ENCODE measurements at regions not wholly inside any gene's neighbourhood (a gene's known extent, or its start where the extent isn't known, plus 50 kb on each side); places are given as distances from the start of the nearest gene placed in this dataset.

DNA sequence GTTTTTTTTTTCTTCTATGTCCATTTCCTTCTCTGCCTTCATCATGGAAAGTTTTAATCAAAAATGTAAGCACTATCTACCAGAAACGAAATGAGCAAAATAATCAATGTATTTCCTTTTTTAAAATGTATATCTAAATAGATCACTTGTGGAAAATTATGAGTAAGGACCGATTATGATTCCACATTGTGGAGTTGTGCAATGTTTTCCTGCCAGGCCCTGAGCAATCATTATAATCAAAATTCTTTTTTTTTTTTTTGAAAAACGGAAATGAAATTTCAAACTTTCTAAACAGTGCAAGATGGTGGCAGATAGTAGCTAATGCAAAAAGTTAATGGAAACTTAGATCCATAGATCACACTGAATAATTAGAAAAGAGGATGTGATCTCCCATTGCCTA, 1074.6 kb upstream of the TMEM132C start:
- DNase-seq (ENCODE audit: low read depth in 2 of 2): no peak

GRCh38 chr12:127193341-127193740, 1073.6 kb upstream of the TMEM132C start:
- DNase-seq (ENCODE audit: low read depth in 2 of 2): no peak

- DNase-seq (ENCODE audit: low read depth in 2 of 2): no peak
These were observed 1072.8 kb upstream of the TMEM132C start for GRCh38 chr12:127194176-127194575.

DNA sequence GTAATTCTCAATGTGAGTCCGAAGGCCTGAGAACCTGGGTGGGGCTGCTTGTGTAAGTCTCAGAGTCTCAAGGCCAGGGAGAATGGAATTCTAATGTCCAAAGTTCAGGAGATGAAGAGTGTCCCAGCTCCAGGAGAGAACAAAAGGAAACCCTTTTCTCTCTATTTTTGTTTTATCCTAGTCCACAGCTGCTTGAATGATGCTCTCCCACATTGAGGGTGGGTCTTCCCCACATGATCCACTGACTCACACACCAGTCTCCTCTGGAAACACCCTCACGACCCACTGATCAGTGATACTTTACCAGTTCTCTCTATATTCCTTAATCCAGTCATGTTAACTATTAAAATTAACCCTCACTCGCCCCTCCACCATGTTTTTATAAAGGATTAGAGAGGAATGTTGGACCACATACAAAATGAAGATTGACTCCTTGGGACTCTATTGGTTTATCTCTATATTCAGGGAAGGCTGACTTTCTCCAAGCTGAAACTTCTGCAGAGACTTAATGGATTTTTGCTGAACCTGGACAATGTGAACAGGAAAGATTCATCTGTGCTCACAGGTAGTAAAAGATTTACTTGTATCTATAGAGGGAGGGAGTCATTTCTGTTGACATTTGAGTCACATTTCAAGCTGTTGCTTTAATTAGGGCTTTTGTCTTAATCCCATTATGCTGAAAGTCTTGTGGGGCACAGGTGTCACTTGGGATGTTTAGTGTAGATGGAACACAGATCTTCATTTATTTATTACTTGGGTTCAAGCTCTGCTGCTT, 1061.0 kb upstream of the TMEM132C start:
- no peak for DNase-seq (ENCODE audit: low read depth in 2 of 2)

GRCh38 chr12:127209318-127209717, 1057.7 kb upstream of the TMEM132C start:
- no peak for DNase-seq (ENCODE audit: low read depth in 2 of 2)

GRCh38 chr12:127214186-127214585, 1052.8 kb upstream of the TMEM132C start:
- DNase-seq (ENCODE audit: low read depth in 2 of 2): no peak

DNA sequence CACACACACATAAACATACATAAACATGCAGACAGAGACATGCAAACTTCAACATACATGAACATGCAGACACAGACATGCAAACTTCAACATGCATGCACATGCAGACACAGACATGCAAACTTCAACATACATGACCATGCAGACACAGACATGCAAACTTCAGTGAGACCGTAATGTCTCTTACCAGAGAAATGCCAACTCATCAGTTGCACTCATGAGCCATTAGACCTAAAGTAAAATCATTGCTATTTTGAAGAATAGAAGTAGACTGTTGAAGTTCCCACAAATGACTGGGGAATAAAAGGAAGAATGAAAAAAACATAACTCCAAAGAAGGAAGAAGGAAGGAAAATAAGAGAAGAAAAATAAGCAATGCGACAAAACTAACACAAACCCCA, 1044.0 kb upstream of the TMEM132C start:
- no peak for DNase-seq (ENCODE audit: low read depth in 2 of 2)

DNA sequence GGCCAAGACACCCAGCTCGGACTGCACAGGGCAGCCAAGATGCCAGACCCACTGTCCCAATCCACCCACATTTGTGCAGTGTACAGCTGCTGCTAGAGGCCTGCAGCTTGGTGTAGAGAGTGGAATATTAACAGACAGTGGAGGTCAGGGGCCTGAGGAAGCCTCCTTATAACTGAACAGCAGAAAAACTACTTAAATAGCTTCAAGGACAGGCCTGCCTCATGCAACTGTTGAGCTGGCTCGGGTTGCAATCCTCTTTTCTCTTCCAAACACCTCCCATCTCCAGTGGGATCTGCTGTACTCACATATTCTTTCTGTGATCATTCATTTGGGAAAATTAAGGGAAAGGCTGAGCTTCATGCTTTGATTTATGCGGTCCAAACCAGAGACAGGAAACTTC, 1043.2 kb upstream of the TMEM132C start:
- DNase-seq (ENCODE audit: low read depth in 2 of 2): no peak

DNA sequence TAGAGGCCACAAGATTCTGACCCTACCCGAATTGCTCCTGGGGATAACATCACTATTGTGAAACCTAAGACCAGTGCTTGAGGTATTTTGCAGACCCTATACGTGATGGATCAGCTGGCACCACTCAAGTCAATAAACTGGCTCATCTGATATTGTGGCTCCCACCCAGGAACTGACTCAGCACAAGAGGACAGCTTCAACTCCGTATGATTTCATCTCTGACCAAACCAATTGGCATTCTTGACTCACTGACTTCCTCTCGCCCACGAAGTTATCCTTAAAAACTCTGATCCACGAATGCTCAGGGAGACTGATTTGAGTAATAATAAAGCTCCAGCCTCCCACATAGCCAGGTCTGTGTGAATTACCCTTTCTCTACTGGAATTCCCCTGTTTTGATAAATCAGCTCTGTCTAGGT, 1036.1 kb upstream of the TMEM132C start:
- DNase-seq (ENCODE audit: low read depth in 2 of 2): no peak

DNA sequence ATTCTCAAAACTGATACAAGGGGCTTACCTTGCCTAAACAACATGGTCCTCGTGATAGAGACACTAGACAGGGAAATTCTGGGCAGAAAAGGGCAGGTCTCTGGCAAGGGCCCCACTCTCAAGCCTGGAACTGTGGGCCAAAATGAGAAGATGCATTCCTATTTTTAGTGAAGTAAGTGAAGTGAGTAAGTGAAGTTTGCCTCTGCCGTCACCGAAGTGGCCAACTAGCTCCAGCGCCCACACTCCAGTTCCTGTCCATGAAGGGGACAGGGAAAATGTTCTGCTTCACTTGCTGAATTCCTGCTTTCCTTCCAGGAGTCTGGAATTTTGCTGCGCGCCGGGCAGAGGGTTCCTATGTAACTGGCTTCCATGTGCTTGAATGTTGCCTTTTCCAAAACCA, 1035.6 kb upstream of the TMEM132C start:
- no peak for DNase-seq (ENCODE audit: low read depth in 2 of 2)

GRCh38 chr12:127233016-127233415, 1034.0 kb upstream of the TMEM132C start:
- DNase-seq (ENCODE audit: low read depth in 2 of 2): no peak

GRCh38 chr12:127235761-127236160, 1031.2 kb upstream of the TMEM132C start:
- no peak for DNase-seq (ENCODE audit: low read depth in 2 of 2)

GRCh38 chr12:127236491-127236890, 1030.5 kb upstream of the TMEM132C start:
- DNase-seq (ENCODE audit: low read depth in 2 of 2): no peak

- no peak for DNase-seq (ENCODE audit: low read depth in 2 of 2)
These were observed 1029.8 kb upstream of the TMEM132C start for GRCh38 chr12:127237151-127237550.

- no peak for DNase-seq (ENCODE audit: low read depth in 2 of 2)
These were observed 1028.9 kb upstream of the TMEM132C start for GRCh38 chr12:127238107-127238506.

DNA sequence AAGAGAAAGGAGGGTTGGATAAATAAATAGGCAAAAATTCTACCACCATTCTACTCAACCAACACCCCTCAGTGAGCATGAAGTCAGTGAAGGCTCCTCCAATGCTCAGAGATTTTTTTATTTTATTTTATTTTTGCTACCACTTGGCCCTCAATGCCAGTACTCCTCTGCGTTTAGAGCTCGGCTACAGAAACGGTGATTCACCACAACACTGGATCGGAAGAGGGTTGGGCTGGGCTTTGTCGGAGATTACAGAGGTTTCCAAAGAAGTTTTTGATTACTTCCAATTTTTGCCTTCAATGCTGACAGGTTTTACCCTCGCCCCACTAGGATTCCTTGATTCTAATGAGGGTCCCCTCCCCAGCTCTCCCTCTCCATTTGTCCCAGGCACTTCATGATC, 1027.2 kb upstream of the TMEM132C start:
- DNase-seq (ENCODE audit: low read depth in 2 of 2): no peak

DNA sequence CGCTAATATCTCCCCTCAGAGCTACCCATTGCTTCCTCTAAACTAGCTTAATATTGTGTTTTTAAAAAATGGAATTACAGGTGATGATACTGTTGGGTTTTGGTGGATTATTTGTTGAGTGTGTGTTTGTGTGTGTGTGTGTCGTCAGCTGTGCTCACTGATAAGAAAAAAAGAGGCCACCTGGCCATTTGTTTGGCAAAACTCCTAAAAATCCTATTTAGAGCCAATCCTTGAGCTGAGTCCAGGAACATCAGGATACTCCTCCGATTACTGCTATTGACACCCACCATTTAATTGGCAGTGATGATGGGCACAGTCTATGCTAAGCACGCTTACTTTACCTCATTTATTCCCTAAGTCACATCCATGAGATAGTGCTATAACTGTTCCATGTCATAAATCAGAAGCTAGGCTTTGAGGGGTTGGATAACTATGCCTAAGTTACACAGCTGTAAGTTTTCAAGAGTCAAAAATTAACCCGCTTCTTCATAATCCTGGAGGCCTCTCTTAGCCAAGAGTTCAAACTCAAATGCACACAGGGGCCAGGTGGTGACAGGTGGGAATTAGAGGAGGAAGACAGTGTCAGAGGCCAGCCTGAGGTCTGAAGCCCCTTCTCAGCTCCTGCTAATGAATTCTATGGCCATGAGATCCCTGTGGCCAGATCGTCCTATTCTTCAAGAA, 1026.6 kb upstream of the TMEM132C start:
- no peak for DNase-seq (ENCODE audit: low read depth in 2 of 2)

GRCh38 chr12:127241072-127241817, 1025.7 kb upstream of the TMEM132C start:
- no peak for DNase-seq (ENCODE audit: low read depth in 2 of 2)

DNA sequence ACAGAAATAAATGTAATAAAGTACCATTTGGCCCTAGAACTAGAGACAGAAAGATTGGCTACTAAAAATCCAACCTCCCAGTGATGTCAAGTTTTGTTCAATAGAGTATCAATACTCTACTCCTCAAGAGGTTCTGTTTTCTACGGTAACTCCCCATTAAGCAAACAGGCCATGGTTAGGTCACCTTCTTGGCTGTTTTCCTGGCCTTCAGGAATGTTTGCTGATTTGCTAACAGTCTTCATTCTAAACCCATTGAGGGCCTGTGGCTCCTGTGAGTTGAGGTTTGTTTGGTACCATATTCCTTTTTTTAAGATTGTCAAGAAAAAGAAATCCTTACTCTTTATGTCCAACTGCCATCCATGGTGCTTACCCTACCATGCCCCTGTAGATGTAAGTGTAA, 1022.0 kb upstream of the TMEM132C start:
- DNase-seq (ENCODE audit: low read depth in 2 of 2): no peak

DNA sequence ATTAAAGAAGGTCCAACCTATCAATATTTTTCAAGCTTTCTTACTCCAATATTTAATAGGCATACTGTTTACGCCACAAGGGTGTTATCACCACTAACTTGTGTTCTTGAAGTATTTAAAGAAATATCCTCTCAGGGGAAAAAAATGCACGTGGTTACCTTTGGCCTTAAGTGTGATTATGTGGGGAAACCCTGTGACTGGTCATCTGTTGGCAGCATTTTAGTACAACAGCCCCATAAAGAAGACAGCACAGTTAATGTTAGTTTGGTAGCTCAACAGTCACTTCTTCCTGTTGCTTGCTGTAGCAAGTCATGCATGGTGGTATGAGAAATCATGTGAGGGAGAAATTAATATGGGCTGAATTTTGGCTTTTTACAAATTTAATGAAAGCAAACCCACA, 1021.5 kb upstream of the TMEM132C start:
- DNase-seq (ENCODE audit: low read depth in 2 of 2): no peak

DNA sequence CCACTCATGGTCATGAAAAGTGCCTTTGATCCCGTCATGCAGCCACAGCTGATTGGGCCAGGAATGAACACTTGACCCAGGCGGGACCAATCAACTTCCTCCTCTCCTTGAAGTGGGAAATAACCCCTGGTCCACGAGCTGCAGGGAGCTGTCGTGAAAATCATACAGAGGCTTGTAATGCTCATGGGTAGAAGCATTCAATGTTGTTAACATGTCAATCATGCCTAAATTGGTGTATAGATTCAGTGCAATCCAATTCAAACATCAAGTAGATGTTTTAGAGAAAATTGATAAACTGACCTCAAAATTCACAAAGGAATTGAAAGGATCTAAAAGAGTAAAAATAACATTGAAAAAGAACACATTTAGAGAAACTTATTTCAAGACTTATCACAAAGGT, 1019.0 kb upstream of the TMEM132C start:
- no peak for DNase-seq (ENCODE audit: low read depth in 2 of 2)

DNA sequence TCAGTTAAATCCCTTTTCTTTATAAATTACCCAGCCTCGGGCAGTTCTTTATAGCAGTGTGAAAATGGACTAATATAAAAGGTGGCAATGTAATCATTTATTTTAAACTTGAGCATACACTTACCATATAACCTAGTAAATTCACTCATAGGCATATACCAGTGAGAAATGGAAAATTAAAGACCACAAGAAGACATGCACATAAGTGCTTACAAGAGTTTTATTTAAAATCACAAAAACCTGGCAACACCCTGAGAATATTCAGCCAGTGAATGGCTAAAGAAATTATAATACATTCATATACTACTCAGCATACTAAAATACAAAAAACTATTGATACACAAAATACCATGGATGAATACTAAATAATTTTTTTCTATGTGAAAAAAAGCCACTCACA, 1017.5 kb upstream of the TMEM132C start:
- DNase-seq (ENCODE audit: low read depth in 2 of 2): no peak
